ENCODE measurements at regions not wholly inside any gene's neighbourhood (a gene's known extent, or its start where the extent isn't known, plus 50 kb on each side); places are given as distances from the start of the nearest gene placed in this dataset.
"Not testable (repeated sequence)": the region's sequence is repeated elsewhere in the genome, so short reads cannot be mapped to it uniquely, and the experiment has no call there.

DNA sequence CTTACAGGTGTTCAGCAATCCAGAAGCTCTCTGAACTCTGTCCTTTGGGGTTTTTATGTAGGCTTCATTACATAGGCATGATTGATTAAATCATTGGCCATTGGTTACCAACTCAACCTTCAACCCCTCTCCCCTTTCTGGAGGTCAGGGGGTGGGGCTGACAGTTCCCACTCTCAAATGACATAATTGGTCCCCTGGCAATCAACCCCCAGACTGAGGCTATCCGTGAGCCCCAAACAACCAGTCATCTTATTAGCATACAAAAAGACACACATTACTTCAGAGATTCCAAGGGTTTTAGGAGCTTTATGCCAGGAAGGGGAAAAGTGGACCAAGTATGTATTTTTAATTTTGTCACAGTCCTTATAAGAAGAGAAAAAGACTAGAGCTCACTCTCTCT lies 92.1 kb downstream of the ZNF467 start:
- no peak for DNase-seq

DNA sequence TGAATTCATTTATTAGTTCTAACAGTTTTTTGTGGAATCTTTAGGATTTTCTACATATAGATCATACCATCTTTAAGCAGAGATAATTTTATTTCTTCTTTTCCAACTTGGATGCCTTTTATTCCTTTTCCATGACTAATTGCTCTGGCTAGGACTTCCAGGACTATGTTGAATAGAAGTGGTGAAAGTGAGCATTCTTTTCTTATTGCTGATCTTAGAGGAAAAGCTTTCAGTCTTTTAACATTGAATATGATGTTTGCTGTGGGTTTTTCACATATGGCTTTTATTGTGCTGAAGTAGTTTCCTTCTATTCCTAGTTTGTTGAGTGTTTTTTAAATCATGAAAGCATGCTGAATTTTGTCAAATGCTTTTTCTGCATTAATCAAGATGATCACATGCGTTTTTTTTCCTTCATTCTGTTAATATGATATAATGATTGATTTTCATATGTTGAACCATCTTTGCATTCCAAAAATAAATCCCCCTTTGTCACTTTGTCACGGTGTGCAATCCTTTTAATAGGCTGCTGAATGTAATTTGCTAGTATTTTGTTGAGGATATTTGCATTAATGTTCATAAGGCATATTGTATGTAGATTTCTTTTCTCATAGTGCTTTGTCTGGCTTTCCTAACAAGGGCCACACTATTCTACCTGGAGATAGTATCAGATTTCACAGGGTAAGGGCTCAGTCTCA lies 92.9 kb downstream of the ZNF467 start:
- DNase-seq, result no peak

DNA sequence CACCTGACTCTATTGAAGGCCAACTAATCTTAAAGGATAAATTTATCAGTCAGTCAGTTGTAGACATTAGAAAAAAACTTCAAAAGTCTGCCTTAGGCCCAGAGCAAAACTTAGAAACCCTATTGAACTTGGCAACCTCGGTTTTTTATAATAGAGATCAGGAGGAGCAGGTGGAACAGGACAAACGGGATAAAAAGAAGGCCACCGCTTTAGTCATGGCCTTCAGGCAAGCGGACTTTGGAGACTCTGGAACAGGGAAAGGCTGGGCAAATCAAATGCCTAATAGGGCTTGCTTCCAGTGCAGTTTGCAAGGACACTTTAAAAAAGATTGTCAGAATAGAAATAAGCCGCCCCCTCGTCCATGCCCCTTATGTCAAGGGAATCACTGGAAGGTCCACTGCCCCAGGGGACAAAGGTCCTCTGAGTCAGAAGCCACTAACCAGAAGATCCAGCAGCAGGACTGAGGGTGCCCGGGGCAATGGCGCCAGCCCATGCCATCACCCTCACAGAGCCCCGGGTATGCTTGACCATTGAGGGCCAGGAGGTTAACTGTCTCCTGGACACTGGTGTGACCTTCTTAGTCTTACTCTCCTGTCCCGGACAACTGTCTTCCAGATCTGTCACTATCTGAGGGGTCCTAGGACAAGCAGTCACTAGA lies 98.5 kb downstream of the ZNF467 start:
- DNase-seq, result not testable (repeated sequence)

GRCh38 chr7:149673006-149673405 lies 100.4 kb downstream of the ZNF467 start:
- no peak for DNase-seq

- DNase-seq, result no peak
These were observed 103.1 kb downstream of the ZNF467 start for GRCh38 chr7:149670288-149670687.

DNA sequence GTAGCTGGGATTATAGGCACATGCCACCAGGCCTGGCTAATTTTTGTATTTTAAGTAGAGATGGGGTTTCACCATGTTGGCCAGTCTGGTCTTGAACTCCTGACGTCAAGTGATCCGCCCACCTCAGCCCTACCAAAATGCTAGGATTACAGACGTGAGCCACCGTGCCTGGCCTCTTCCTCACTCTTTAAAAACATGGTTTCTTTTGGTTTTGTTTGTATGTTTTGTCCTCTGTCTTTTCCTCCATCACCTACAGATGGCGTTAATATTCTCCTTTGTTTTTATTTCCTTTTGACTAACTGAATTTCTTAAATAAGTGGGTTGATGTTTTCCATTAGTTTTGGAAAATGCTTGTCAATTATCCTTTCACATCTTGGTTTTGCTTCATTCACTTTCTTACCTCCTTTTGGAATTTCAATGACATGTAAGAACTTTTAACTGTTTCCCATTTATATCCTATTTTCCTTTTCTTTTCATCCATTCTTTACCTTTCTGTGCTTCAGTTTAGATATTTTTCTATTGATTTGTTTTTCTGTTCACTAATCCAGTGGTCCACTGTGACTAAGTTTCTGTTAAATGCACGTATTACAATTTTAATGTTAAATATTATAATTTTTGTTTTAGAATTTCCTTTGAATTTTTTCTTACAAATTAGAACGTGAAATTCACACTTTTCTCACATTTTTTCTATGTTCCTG lies 104.1 kb downstream of the ZNF467 start:
- no peak for DNase-seq

- no peak for DNase-seq
These were observed 106.9 kb downstream of the ZNF467 start for GRCh38 chr7:149666360-149666945.

GRCh38 chr7:149665618-149666017 lies 107.8 kb downstream of the ZNF467 start:
- not testable (repeated sequence) for DNase-seq

GRCh38 chr7:149664666-149665065 lies 108.7 kb downstream of the ZNF467 start:
- DNase-seq, result no peak

DNA sequence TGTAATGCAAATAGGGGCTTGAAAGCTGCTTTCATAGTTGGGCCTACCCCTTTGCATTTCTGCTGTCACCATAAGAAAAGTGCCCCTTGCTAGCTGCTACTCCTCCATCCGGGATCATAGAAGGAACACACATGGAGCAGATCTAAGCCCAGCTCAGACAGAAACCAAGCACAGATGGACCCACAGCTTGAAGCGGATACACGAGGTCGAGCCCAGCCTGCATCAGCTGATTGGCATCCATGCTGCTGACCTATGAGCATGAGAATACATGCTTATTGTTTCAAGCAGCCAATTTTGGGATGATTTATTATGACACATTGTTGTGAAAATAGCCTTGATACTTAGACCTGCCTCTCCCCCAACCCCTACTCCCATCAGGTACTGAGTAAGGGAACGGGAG lies 109.2 kb downstream of the ZNF467 start:
- no peak for DNase-seq

- DNase-seq, result peak; percentile 65
These were observed 110.7 kb downstream of the ZNF467 start for GRCh38 chr7:149662591-149663095.

DNA sequence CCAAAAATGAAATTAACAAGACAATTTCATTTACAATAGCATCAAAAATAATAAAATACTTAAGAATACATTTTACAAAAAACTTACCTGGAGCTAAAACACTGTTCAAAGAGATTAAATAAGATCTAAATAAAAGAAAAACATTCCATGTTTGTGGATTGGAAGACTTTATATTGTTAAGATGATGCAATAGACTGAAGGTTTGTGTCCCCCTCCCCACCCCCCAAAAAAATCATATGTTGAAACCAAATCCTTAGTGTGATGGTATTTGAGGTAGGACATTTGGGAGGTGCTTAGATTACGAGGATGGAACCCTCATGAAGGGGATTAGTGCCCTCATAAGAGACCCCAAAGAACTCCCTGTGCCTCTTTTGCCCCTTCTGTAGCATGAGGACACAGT lies 117.6 kb downstream of the ZNF467 start:
- DNase-seq, result no peak

GRCh38 chr7:149654588-149654987 lies 118.8 kb downstream of the ZNF467 start:
- DNase-seq, result no peak

DNA sequence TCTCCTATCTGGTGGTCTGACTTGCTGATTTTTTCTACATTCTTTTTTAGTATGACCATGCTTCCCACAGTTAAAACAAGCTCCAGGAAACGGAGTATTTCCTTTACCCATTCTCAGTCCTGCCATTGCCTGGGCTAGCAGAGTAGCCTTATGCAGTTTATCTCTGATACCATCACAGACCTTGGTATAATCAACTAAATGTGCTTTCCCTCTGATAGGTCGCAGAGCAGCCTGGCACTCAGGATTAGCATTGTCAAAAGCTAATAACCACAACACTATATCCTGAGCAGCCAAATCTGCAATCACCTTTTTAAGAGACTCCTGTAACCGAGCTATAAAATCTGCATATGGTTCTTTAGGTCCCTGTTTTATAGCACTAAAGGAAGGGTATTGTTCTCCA lies 123.2 kb downstream of the ZNF467 start:
- not testable (repeated sequence) for DNase-seq

DNA sequence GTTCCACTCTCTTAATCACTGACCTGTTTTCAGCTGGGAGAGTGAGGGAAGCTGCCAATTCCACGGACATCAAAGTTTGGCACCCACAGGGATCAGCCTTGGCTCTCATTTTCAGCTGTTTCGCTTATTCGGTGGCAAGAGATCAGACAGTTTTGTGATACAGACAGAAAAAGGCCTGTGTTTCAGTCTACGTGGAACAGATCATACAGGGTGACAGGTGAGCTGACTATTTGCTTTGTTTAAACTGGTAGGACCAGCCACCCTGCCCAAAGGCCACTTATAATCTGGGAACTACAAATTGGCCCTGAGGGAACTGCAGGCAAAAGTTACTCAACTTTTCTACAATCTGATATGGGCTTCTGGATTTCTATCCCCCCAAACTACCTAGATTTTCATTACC lies 128.6 kb downstream of the ZNF467 start:
- no peak for DNase-seq

DNA sequence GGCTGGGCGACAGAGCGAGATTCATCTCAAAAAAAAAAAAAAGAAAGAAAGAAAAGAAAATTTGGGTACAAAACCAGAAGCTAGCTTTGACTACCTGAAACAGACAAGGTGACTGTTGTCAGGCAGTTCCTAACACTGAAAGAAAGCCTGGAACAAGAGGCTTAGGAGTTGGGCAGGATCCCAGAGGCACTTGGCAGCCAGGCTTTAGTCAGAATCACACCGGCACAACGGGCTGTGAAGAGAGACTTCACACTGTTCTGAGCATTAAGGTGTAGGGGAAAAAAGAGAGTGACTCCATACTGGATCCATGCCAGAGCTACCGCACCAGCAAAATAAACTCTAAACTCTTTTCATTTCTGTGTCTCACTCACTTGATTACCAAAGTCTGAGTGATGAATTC lies 130.8 kb downstream of the ZNF467 start:
- DNase-seq, result no peak

- DNase-seq, result no peak
These were observed 134.6 kb downstream of the ZNF467 start for GRCh38 chr7:149638566-149639320.

- no peak for DNase-seq
These were observed 135.3 kb downstream of the ZNF467 start for GRCh38 chr7:149637911-149638565.

DNA sequence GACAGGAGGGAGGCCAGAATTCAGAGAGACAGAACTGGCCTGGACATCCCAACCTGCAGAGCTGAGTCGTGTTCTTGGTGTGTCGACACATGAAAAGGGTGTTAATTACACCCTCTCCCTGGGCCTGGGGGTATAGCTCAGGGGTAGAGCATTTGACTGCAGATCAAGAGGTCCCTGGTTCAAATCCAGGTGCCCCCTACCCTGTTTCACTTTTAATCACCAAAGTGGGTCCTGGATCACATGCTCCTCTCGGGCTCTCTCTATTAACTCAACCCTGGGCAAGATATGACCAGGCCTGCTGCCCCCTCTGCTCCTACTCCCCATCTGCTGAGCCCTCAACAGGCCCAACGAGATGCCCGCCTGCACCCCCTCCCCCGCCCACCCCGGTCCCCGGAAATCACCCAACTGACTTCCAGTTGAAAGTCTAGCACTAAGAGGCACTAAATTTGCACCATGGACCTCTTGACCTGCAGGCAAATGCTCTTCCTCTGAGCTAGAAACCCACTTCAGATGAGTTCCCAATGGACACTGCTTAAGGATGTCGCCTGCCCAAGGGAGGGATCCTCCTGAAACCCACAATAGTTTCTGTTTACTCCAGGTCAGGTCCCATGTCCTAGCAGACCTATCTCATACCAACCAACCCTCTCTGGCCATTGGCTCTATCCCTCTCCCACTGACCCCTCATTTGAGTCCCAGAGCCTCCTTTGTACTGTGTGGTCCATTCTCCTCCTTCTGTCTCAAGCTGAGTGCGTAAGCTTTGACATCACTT lies 137.6 kb downstream of the ZNF467 start:
- DNase-seq, result no peak

GRCh38 chr7:149633976-149634945 lies 136.7 kb upstream of the ZNF746 start:
- no peak for DNase-seq

All from activated T-cell treated with anti-CD3 and anti-CD28 coated beads, Interleukin-2, amount 50 U/mL, for 1 hour (primary cell).